Breast epithelium (tissue), 3 donors: ENCODE measurements at regions not wholly inside any gene's neighbourhood (a gene's known extent, or its start where the extent isn't known, plus 50 kb on each side); places are given as distances from the start of the nearest gene placed in this dataset.

Experiments used
- POLR2A ChIP-seq: fragments of 450-650 bp; IDR thresholded peaks from one replicate; pipeline ENCODE4 v1.6.1; 2016; ENCODE audit warnings: antibody characterized with exemption, mild to moderate bottlenecking, moderate library complexity
- POLR2AphosphoS5 ChIP-seq, 3 donors: sonication (generic); formaldehyde crosslinking; IDR thresholded peaks; one replicate each; pipeline ENCODE4 v1.6.1; 2017; ENCODE audit warnings: antibody characterized with exemption in 3 of 3
- TF ChIP-seq, protein P1 (sequence below), 3 donors: fragments of 450-650 bp; IDR thresholded peaks; one replicate each; pipeline ENCODE4 v1.5.1; 2016 to 2017; ENCODE audit warnings: antibody characterized with exemption in 3 of 3, mild to moderate bottlenecking in 3 of 3, moderate library complexity in 3 of 3

DNA sequence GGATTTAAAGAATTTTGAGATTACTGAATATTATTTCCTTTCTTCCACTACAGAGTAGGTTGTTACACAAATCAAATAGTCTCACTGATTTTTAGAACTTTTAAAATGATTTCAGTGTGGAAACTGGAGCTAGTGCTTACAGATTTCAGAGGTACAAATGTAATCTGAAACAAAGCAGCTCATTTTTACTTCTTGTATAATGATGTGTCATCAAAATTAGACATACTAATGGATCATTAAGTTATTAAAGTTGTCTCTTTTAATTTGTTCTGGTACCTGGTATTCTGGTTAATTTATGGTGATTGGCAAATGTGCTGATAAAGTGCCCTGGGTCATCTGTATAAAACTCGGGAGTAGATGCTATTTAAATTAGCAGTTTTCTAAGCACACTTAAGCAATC lies 1528.3 kb downstream of the RPA4 start:
- TF ChIP-seq, protein P1, sequence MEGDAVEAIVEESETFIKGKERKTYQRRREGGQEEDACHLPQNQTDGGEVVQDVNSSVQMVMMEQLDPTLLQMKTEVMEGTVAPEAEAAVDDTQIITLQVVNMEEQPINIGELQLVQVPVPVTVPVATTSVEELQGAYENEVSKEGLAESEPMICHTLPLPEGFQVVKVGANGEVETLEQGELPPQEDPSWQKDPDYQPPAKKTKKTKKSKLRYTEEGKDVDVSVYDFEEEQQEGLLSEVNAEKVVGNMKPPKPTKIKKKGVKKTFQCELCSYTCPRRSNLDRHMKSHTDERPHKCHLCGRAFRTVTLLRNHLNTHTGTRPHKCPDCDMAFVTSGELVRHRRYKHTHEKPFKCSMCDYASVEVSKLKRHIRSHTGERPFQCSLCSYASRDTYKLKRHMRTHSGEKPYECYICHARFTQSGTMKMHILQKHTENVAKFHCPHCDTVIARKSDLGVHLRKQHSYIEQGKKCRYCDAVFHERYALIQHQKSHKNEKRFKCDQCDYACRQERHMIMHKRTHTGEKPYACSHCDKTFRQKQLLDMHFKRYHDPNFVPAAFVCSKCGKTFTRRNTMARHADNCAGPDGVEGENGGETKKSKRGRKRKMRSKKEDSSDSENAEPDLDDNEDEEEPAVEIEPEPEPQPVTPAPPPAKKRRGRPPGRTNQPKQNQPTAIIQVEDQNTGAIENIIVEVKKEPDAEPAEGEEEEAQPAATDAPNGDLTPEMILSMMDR (IDR thresholded peaks at IDR 0.05): no peak
- TF ChIP-seq POLR2AphosphoS5 (IDR thresholded peaks at IDR 0.05): no peak
- no peak for TF ChIP-seq POLR2A
